ENCODE measurements at regions not wholly inside any gene's neighbourhood (a gene's known extent, or its start where the extent isn't known, plus 50 kb on each side); places are given as distances from the start of the nearest gene placed in this dataset.

DNA sequence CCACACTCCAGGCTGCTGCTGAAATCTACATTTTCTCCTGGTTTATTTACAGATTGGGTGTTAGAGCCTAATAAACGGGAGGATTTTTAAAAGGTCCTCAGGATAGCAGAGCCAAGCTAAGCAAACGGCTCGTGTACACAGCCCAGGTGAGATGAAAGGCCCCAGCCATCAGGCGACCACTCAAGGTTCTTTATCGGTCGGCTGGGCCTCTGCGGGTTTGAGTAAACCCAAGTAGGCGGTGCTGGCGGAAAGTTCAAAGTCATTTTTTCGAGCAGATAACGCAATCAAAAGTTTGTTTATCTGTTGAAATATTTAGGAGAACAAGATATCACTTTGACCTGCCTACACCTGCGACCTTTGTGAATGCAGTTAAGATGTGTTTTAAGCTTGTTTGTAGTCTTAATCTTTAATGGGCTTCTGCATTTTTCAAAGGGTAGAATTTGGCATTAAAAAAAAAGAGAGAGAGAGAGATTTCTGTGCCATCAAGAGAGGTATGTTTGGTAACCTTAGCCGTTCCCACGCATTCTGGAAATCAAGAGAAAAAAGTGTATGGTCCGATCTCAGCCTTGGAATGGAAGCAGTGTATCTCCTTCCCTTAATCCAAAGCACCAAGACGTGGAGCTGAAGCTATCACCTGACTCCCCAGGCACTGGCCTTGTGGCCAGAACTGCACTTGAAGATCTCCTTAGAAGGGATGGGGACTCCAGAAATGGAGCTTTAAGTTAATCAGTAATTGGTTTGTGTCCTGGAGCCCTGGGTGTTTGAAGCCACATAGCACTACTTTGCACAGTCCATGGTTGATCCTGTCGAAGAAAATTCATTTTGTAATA is 301.7 kb upstream of the IRX5 start:
- no peak for DNase-seq

DNA sequence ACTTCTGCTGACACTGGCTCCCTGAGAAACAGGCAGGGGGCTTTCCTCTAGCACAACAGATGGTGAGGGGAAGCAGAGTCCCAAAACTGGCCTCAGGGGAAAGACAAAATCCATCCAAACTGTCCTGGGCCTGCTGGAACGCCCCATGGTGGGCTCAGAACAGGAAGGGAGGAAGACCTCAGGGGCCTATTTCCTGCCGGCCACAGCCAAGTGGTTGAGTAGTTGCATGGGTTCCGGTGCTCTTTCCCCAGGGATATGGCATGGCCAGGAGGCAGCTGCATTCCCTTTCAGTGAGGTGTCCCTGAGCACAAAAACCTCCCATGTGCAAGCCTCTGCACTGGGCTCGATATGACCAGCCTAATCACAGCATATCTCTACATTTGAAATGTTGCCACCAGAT is 303.0 kb upstream of the IRX5 start:
- DNase-seq, result no peak

DNA sequence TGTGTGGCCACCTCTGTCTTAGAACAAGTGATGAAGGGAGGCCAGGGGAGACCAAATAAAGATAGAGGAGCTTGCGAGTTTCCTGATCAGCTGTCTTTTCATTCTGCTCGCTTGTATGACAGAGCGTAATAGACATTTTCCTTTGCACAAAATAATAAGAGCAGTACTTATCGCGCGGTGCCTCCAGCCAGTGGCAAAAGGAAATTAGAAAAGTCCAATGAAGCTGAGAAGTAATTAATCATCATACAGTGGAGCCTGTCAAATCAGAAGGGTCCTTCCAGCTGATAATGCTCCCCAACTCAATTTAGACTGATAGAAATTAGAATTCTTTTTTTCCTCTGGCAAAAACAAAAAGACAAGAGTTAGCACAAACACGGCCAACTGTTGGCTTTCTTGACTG is 307.0 kb upstream of the IRX5 start:
- DNase-seq, result no peak

DNA sequence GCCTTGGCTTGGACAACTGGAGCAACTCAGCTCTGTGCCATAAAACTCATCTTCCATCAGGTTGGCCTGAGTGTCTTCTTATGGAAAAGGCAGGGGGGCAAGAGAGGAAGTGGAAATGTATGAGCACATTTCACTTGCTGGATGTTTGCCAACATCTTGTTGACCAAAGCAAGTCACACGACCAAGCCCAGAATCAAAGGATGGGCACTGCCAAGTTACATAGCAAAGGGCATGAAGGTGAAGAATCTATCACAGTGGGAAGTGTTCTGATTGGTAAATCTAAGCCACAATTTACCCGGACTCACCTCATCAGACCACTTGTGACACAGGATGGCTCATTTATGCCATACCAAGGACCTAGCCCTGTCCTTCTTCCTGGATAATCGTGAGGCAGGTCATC is 310.5 kb upstream of the IRX5 start:
- no peak for DNase-seq

DNA sequence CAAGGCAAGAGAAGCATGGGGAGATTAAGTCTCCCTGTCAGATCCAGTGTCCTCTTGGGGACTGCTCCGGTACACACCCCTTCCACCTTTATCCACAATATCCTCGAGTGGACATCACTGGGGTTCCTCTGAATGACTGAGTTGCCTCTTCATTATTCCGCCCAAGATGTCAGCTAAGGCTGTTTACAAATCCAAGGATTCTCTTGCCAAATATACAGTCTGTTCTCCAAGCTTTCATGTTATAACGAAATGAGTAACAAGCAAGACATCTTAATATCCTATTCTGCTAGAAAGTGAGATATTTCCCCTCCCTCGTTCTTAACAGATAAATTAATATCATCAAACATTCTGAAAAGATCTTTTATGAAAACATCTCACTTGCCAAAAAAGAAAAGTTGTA is 314.1 kb upstream of the IRX5 start:
- no peak for DNase-seq

DNA sequence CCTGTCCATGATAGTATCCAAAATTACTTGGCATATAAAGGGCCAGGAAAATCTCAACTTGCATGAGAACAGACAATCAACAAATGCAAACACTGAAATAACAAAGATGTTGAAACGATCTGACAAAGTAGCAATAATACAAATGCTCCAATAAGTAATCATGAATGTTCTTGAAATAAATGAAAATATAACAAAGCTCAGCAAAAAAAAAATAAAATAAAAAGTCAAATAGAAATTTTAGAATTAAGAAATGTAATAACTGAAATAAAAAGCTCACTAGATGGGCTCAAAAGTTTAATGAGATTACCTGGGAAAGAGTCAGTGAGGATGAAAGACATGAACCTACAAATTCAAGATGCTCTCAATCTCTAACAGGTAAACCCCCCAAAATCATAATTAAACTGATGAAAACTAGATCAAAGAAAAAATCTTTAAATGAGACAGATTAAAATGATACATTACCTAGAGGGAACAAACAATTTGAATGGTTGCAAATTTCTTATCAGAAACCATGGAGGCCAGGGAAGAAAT is 319.0 kb upstream of the IRX3 start:
- DNase-seq, result no peak

DNA sequence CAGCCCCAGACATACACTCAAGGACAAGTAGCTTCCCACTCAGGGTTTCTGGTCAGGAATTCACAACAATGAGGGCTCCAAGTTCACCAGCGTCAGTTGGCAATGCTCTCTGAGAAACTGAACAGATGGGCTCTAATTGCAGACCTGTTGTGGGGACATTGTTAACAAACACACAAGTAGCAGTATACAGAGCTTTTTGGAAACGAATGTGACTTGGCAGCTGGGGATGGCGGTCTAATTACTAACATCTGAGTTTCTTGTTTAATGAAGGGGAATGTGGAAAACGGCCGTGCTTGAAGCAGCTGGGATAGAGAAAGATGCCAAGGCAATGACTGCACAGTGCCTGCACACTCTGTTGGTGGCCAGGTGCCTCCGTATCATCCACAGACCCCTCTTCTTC is 316.1 kb upstream of the IRX3 start:
- DNase-seq, result no peak

DNA sequence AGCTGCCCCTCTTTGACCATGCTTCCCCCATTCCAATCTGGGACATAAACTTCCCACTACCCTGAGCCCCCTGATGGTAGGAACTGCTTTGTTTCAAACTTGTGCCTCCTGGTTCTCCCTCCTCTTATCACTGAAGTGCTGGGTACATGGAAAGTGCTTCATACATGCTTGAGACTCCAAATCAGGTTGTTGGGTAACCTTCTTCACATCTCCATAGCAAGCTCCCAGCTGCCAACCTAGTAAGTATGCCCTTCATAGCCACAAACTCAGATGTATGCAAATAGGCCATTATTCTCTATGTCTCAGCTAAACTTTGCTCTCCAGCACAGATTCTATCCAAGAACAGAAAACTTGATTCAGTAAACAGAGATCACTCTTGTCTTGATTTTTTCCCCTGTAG is 310.6 kb upstream of the IRX3 start:
- DNase-seq, result no peak

DNA sequence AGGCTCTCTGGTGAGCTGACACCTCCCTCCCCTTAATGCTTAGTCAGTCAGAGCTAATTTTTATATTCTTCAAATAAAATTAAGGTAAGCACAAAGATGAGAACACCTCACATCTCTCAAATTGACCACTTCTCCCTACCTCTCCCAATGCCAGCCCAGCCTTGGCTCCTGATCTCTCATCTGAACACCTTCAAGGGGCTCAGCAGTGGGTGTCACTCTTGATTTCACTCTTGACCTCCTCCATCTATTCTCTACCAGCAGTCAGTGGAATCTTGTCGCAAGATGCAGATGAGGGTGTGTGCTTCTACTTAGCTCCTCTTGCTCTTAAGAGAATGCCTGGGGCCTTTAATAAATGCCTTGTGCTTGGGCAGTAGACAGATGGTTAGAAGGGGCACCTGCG is 309.0 kb upstream of the IRX3 start:
- no peak for DNase-seq

DNA sequence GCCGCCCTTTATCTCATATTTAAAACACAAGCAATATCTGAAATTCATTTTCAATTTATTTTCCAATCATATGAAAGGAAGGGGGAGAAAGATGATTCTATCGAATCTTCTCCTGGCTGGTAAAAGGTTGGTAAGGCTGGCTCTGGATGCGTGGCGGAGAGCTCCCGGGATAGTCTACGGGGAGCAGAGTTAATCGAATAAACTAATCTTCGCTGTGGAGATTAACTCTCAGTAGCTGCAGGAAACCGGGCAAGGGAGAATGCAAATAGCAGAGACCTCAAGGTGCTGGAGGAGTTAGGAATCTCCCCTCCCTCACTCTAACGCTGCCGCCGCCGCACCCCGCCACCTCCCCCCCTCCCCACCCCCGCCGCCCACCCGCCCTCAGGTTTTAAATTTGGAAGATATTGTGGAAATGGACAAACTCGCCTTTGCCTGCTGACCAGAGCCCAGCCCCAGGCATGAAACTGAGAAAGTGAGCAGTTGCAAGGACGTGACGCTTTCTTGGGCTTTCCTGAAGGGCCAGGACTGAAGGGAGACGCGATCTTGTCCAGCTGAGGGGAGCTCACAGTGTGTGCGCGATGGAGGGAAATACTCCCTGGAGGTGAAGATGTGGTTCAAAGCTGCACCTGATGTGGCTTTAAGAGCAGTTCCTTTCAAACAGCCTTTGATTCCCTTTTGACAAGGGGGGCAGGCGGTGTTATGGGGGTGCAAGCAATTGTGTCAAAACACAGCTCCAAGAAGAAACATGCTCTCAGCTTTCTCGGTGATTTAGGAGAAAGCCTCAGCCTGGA is 308.2 kb upstream of the IRX3 start:
- DNase-seq, result no peak

DNA sequence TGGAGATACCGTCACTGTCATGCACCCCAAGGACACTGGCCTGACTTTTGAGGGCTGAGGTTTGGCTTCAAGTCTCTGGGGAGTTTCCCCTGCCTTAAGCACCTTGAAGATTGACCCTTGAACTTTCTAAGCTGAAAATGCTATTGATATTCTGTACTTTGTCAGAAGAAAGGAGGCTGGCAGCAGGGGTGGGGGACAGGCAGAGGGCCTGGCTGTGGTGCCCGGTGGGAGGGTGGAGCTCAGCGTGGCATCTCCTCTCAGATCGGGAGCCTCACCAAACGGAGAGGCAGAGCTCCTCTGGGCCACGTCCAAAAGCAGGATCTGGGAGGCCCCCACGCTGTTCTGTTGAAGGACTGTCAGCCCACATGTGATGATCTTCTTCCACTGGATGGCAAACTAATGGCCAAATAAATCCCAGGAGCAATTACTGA is 305.2 kb upstream of the IRX3 start:
- no peak for DNase-seq

DNA sequence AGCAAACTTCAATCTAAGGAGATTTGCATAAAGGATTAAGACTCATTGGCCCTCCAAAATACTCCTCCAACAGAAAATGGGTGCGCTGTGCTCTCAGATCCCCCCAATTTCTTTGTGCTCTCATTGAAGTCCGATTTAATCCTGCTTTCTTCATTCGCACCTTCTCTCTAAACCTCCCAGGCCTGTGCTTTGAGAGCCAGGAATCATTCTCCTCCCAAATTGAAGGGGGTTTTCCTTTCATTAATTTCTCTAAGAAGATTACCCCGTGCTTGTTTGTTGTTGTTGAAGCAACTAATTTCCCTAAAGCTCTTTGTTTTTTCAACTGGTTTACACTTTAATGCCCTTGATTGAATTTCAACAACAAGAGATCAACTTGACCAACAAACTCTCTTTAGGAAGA is 304.2 kb upstream of the IRX3 start:
- no peak for DNase-seq

DNA sequence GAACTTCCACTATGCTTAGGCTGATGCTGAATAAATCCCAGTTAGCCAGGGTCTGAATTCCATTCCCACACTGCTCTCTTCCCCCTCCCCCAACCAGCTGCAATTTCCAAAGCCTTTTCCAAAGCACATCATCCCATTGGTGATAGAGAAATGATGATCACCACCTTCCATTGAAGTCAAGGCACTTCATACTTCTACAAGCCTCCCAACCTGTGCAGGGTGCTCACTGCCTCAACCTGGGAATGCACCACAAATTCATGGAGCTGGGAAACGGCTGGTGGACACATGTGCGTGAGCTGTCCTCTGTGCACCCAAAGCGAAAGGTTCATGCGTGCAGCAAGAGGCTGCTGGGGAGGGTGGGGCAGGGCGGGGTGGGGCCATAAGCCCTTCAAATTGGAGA is 302.7 kb upstream of the IRX3 start:
- no peak for DNase-seq

DNA sequence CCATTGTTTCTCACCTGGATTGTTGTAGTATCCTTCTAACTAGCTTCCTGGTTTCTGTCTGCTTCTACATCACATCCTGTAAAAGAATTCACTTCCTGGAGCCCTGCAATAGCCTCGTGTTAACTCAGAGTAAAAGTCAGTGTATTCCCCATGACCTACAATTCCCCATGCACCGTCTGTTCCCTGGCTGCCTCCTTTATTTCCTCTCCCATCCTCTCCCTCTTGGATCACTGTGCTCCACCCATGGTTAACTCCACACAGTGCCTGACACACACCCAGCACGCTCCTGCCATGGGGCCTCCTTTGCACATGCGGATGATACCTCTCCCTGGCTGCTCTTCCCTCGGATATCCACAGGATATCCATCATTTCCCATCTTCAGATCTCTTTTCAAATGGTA is 301.4 kb upstream of the IRX3 start:
- no peak for DNase-seq

DNA sequence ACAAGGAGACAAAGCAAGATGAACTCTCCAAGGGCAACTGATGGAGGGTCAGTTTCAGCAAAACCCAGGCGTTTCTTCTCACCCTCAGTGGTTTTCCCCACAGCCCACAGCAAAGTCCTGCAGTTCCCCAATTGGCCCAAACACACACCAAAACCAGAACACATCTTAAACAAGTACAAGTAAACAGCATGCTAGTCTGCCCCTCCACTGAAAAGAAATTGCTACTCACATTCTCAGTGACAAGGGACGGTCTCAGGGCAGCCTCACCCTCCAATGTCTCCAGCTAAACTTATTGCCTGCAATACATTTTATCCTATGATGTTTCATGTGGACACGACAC is 300.6 kb upstream of the IRX3 start:
- DNase-seq, result no peak

DNA sequence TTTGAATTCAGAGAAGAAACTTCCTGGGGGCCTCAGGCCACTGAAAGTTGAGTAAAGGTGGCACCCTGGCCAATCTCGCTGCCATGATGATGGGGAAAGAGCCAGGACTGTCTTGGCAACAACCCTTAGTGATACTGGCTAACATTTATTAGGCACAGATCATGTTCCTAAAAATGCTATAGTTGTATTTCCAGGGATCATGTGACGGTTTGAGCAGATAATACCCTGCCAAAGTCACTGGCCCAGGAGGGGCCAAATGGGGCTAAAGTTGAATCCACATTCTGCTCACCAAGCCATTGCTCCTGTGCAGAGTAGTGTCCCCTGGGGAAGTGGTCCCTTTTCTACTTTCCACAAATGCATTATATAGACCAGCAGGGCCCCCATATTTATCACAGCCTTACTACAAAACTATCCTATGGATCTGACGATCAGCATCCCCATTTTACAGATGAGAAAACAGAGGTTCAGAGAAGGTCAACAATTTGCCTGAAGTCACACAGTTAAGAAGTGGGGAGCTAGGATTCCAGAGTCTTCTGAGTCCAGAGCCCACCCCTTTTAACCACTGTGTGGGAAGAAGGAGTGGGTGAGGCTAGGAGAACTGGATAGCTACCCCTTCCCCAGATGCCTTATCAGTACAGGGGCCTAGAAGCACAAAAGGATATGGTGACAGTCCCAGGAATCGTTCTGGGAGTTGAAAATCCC is 300.0 kb upstream of the IRX3 start:
- DNase-seq, result no peak

DNA sequence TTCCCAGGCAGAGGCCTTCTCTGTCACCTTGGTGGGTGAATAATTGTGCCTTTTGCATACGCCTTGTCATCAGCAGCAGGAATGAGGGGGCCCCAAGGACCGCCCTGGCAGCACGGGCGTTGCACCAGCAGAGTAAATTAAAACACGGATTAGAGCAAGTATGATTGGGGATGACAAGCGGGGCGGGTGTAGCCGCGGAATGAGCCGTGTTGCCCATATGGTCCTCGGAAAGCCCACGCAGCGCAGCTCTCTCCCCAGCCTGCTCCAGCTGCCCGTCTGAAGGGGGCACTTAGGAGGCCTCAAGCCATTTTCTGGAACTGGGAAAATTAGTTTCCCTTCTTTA is 299.4 kb upstream of the IRX3 start:
- no peak for DNase-seq

DNA sequence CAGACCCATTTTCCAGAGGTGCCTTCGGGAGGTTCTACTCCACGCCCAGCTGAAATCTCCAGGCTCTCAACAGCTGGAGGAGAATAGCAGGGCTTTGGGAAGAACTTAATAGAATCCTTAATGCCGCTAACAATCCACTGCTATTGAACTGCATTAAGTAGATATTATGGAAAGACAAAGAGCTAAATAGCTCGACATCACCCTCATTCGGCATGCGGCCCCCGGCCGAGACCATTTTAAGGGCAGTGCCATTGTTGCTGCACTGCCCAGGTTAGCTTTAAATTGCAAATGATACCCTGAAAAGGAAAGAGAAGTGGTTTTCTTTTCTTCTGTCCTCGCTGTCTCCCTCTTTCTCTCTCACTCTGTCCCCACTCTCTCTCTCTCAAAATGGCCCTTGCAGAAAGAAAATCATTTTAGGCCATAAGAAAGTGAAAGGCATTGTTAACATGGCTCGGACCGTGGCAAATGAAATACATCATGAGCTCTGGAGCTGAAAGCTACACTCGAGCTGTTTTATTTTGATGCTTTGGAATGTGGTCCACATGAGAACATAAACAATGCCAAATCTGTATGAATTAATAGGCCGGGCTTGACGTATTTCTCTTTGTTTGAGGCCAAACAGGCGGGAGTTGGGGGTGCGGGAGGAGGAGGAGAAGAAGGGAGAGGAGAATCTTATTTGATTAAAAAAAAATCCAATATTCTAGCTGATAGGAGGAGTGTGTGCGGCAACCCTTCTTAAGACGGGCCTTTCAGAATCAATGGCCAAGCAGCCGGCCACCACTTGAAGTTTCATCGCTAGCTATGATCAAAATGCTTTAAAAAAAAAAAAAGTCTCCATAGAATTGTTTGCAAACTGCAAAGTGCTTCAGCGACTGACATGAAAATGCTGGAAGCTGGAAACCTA is 298.8 kb upstream of the IRX3 start:
- no peak for DNase-seq

DNA sequence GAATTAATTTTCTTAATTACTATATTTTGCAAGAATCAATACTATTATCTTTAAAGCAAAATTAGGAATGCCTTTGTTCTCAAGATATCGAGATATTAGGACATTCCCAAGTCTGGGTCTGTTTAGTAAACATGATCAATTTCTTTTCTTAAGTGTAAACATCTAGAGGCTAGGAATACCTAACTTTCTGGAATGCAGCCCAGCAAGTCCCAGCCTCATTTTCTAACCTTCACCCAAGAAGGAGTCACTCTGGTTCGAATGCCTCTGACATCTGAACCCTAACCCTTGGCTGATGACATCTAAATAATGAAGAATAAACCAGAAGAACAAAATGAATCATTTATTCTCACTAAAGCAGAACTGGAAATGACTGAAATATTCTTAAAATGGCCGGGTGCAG is 297.5 kb upstream of the IRX3 start:
- DNase-seq, result no peak

DNA sequence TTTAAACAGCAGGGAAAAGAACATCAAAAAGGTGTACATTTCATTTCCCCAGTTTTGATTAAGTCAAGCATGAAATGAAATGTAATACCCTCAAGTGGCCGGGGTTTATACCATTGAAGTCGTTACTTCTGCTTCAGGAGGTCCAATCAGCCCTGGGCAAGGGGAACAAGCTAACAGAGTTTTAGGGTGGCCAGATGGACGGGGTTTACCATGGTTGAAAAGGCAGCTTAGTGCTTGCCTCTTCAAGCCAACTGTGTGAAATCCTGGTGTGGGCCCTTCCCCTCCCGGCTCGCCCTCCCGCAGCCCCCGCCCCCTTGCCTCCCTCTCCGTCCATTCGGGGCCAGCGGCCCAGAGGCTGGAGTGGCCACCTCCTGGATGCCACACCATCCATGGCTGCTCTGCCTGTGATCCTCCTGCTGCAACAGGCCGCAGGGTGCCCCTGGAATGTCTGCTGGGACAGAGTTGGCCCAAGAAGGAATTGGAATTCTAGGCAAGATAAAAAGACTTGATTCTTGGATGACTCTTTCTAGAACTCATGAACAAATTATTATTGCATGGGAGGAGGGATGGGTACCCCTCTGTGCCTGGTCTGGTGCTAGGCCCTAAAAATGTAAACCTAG is 296.2 kb upstream of the IRX3 start:
- DNase-seq, result no peak

Measured in amygdala (tissue), 56 donors.